PFSK-1 (cell line): ENCODE measurements at regions not wholly inside any gene's neighbourhood (a gene's known extent, or its start where the extent isn't known, plus 50 kb on each side); places are given as distances from the start of the nearest gene placed in this dataset.

Experiments
- POLR2AphosphoS5 ChIP-seq: IDR thresholded peaks from 2 replicates; pipeline ENCODE4 v1.6.1; 2012; ENCODE audit warnings: low read depth, mild to moderate bottlenecking, control low read depth, low read length, moderate library complexity
- SIN3A ChIP-seq: IDR thresholded peaks from 2 replicates; pipeline ENCODE4 v1.6.1; 2012; ENCODE audit warnings: mild to moderate bottlenecking, low read length, moderate library complexity, borderline replicate concordance; ENCODE audit not compliant: insufficient read depth
- TAF1 ChIP-seq: IDR thresholded peaks from 2 replicates; pipeline ENCODE4 v1.6.1; 2012; ENCODE audit warnings: low read length, control low read depth, borderline replicate concordance; ENCODE audit not compliant: insufficient read depth

GRCh38 chr5:173802670-173803165 is 85.4 kb upstream of the CPEB4 start:
- TF ChIP-seq POLR2AphosphoS5 (no peak), TAF1 (no peak), SIN3A (no peak)
